GM19238 (cell line): ENCODE measurements at regions not wholly inside any gene's neighbourhood (a gene's known extent, or its start where the extent isn't known, plus 50 kb on each side); places are given as distances from the start of the nearest gene placed in this dataset.

Source experiments
- DNase-seq: peaks from one replicate; pipeline ENCODE4 v3.0.0; 2011; ENCODE audit warnings: low spot score; ENCODE audit not compliant: insufficient read length

DNA sequence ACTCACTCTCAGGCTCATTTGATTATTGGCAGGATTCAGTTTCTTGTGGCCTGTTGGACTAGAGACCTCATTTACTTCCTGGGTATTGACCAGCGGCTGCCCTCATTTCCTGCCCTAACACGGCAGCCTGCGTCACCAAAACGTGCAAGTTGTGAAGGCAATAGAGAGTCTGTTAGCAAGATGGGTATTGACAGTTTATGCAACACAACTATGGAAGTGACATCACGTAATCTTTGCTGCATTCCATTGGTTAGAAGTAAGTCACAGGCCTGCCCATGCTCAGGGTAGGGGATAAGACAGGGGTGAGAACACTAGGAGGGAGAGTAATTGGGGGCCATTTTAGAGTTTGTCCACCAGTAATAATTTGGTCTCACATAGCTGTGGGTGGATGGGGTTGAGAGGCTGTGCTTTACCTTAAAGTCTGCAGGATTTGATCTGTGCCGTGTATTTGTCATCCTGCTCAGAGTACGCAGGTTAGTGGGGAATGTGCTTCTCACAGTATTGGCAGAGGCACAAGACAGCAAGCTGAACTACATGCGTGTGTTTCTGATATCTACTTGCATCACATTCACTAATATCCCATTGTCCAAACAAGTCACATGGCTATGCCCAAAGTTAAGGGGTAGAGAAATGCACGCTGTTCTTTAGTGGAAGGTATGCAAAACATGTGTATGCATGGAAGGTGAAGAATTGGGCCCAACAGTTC, 83.3 kb downstream of the EDEM1 start:
- no peak for DNase-seq

DNA sequence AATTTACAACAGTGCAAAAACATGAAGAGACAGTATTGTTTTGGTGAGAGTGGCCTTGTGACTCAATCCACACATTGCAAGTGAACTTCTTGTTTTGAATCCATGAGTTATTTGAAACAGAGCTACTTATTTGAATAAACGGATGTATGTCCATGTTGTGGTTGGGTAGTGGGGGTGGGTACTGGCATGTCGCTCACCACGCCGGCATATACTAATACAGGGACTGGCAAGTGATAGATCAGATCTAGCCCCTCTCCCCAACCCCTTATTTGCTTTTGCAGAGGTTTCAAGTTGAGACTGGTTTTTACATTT, 83.8 kb downstream of the EDEM1 start:
- no peak for DNase-seq

DNA sequence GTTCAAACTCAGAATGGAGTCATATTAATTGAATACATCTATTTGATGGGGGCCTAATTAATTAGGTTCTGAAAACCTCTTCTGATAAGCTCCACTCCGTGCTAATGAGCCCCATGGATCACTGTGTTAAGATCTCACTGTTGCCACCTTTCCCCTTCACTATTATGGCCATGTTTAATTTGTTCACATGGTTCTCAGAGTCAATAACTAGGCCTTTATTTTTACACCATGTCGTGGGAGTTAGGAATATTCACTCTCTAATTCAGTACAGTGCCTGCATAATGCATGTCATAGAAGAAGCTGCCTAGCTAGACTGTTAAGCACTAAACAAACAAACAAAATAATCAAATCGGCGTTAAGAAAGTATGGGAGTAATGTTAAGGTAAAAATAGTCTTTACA, 84.9 kb downstream of the EDEM1 start:
- DNase-seq = no peak

- DNase-seq = no peak
Measured at GRCh38 chr3:5274091-5274490, 86.6 kb downstream of the EDEM1 start.

DNA sequence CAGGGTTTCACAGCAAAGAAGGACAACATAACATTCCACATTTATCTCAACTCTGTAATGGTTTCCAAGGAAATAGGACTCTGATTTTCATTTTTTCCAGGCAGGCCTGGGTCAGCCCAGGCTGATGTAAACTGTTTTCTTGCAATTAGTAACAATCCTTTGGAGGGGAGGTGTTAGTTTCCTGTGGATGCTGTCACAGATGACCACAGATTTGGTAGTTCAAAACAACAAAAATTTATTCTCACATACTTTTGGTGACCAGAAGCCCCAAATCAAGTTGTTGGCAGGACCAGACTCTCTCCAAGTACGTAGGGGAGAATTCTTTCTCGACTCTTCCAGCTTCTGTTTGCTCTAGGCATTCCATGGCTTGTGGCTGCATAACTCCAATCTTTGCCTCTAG, 88.0 kb downstream of the EDEM1 start:
- DNase-seq = no peak

DNA sequence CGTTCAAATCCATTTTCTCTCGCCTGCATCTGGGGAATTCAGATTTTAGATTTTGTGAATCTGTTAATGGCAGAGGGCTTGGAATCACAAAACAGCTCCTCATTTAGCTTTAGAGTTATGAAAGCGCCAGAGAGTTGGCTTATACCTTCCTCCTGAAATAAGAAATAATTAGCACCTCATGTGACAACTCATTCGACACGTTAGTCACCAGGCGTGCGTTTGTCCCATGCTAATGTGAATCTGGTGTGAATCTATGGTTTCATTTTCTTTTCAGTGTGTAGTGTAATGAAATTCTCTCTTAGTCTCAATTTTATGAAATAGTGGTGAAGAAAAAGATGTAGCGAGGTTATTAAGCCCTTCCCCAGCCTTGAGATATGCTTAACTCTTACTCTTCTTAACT, 89.4 kb downstream of the EDEM1 start:
- DNase-seq = no peak

DNA sequence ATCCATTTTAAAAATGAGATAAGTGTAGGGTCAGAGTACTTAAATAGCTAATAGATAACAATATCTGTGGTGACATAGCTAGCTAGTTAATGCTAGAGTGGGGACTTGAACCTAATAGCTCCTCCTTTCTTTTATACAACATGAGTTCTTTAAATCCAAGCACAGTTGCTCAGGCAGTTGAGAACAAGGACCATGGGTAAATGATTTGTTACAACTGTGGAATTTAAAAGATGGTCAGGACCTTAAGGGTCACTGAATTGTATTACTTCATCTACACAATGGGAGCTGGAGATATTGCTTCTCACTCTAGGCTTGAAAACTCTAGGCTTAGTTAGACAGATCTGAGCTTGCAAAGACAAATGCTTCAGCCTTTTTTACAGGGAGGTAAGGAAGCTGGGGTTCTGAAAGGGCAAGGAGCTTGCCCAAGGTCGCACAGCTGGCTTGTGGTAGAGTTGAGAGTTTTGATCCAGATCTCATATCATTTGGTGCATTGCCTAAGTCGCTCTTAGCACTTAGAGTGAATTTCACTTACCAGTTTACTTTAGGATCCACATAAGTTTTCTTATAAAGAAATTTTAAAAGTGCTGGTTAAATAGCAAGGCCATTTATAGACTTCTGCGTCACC, 90.2 kb downstream of the EDEM1 start:
- no peak for DNase-seq

DNA sequence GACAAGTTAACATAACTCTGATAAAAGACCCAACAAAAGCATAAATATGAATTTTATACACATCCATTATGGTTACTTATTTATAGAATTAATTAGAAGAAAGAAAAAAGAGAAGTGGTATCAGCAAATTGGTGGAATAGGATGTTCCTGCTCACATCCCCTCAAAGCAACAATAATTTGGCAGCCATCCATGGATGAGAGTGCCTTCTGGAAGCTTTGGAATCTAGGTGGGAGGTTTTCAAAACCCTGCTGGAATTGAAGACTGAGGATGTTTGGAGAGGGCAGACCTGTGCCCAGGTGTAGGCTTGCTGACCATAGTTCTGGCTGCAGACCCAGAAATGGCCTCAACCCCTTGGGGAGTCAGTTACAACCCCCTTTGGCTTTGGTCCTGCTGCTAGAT, 91.2 kb downstream of the EDEM1 start:
- no peak for DNase-seq

DNA sequence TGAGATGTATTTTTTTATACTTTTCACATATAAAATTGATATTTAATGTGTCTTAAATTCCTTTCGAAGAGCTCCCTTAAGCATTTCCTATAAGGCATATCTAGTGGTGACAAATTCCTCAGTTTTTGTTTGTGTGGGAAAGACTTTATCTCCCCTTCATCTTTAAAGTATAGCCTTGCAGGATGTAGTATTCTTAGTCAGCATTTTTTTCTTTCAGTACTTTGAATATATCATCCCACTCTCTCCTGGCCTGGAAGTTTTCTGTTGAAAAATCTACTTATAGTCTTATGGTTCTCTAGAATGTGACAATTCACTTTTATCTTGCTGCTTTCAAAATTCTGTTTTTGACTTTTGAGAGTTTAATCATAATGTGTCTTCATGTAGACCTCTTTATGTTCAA, 95.2 kb downstream of the EDEM1 start:
- DNase-seq = no peak

DNA sequence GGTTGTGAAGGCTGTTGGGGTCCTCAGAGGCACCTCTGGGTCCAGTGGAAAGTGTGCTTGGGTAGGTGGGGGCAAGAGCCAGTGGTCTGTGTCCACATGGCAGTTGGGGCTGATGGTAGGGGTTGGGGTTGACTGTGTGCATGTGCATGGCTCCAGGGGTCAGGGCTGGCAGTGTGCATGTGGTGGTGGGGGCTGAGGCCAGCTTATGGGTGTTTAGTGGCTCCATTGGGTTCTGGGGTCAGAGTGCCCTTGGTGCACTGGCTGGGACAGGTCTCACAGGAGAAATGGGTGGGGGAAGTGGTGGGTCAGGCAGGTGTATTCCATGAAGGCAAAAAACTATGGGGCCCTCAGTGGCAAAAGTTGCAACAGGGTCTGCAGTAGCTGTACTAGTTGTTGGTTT, 97.9 kb downstream of the EDEM1 start:
- no peak for DNase-seq

GRCh38 chr3:5290915-5291314, 103.4 kb downstream of the EDEM1 start:
- no peak for DNase-seq

- no peak for DNase-seq
Measured at GRCh38 chr3:5292512-5292911, 105.0 kb downstream of the EDEM1 start.

DNA sequence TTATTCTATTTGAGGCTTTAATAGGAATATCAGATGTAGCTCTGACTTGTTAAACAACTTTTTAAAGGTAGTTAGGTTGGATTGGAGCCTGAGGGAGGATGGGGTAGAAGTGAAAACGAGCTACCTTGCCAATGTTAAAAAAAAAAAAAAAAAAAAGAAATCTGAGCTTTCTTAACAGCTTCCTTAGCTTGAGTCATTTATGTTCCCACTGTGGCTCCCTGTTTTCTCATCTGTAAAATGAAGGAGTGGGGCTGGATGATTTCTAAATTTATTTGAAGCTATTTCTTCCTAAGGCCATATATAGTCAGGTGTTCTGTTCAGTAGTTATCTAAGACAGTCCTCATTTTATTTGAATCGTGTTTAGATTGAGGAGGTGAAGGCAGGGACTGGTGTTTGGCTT, 105.7 kb downstream of the EDEM1 start:
- no peak for DNase-seq

GRCh38 chr3:5294356-5294755, 106.8 kb downstream of the EDEM1 start:
- no peak for DNase-seq

GRCh38 chr3:5295191-5295690, 107.7 kb downstream of the EDEM1 start:
- no peak for DNase-seq

- DNase-seq = no peak
Measured at GRCh38 chr3:5296362-5296761, 108.9 kb downstream of the EDEM1 start.

GRCh38 chr3:5297895-5298294, 110.4 kb downstream of the EDEM1 start:
- DNase-seq = no peak

- DNase-seq = peak; percentile 18
Measured at GRCh38 chr3:5298453-5298852, 110.9 kb downstream of the EDEM1 start.

DNA sequence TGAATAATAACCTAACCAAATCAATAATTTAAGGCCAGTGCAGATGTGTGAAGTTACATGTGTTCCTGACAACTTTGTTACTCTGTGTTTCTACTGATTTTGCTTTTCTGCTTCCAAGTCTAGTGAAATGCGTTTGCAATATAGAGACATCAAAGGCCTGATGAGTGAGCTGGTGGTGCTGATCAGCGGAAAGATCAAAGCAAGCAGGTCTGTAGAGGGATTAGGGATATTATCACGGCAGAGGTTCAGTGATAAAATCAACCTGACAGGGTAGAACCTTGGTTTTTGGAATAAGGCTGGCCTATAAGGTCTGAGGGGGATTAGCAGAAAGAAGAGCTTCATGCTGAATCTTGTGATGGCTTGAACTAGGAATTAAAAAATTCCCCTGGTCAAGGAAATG, 111.7 kb downstream of the EDEM1 start:
- no peak for DNase-seq

DNA sequence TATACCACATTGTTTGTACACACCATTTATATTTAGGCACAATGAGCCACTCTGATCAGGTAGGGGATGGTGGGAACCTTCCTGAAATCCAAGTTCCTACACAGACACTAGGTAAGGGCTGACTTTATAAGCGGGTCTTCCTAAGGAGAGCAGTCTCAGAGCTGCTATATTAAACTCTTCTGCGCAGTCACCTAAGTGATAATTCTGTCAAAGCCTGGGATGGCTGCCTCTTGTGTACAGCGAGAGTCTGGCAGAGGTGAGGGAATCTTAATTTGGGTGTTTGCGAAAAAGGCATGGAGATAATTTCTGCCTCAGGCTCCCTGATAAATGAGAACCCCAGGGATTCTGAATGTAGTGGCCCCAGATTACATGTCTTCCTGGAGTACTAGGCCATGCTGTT, 113.1 kb downstream of the EDEM1 start:
- DNase-seq = no peak

DNA sequence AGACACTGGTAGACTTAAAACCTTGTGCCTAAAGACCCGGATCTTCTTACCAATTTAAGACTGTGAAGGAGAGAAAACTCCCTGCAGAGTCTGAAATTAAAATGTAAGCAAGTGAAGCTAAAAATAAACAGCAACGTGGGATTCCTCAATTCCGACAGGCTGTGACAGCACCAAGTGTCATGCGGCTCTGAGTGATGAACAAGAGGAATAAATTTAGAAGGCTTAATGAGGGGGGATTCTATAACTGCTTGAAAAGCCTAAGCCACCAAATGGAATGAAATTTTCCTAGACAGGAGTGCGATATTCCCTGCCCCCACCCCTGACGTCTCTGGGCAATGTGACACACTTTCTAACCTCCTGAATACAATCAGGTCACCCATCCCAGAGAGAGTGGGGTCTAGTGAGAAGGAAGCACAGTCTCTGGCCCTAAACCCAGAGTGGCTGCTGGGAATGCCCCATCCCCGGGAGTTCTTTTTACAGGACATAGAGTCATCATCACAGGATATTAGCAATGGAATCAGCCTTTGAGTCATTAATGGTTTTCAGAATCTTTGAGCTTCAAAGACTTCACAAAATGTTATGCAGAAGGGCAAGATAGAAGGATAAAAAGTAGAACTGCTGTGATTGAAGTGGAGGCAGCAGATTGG, 114.3 kb downstream of the EDEM1 start:
- no peak for DNase-seq

GRCh38 chr3:5302661-5303060, 115.2 kb downstream of the EDEM1 start:
- no peak for DNase-seq

GRCh38 chr3:5304188-5304587, 116.7 kb downstream of the EDEM1 start:
- DNase-seq = no peak
